ENCODE measurements at regions not wholly inside any gene's neighbourhood (a gene's known extent, or its start where the extent isn't known, plus 50 kb on each side); places are given as distances from the start of the nearest gene placed in this dataset.

GRCh38 chr2:156647377-156648010, 211.3 kb downstream of the GPD2 start:
- no peak for DNase-seq

- DNase-seq = no peak
Observed at GRCh38 chr2:156648522-156648921, 212.3 kb downstream of the GPD2 start.

- DNase-seq = no peak
Observed at GRCh38 chr2:156649596-156649995, 213.4 kb downstream of the GPD2 start.

GRCh38 chr2:156652691-156653090, 216.5 kb downstream of the GPD2 start:
- no peak for DNase-seq

- no peak for DNase-seq
Observed at GRCh38 chr2:156653675-156654074, 217.5 kb downstream of the GPD2 start.

- no peak for DNase-seq
Observed at GRCh38 chr2:156657809-156658208, 221.6 kb downstream of the GPD2 start.

- no peak for DNase-seq
Observed at GRCh38 chr2:156659694-156660093, 223.5 kb downstream of the GPD2 start.

GRCh38 chr2:156663757-156664409, 227.7 kb downstream of the GPD2 start:
- DNase-seq = no peak

GRCh38 chr2:156666130-156666785, 230.1 kb downstream of the GPD2 start:
- DNase-seq = no peak

- no peak for DNase-seq
Observed at GRCh38 chr2:156670104-156670503, 233.9 kb downstream of the GPD2 start.

GRCh38 chr2:156671706-156672361, 235.7 kb downstream of the GPD2 start:
- DNase-seq = no peak

GRCh38 chr2:156672556-156673332, 236.6 kb downstream of the GPD2 start:
- no peak for DNase-seq

GRCh38 chr2:156673333-156673615, 237.1 kb downstream of the GPD2 start:
- no peak for DNase-seq

- DNase-seq = no peak
Observed at GRCh38 chr2:156673981-156674380, 237.8 kb downstream of the GPD2 start.

- no peak for DNase-seq
Observed at GRCh38 chr2:156675896-156676295, 239.7 kb downstream of the GPD2 start.

- DNase-seq = no peak
Observed at GRCh38 chr2:156679820-156680219, 243.6 kb downstream of the GPD2 start.

- no peak for DNase-seq
Observed at GRCh38 chr2:156680266-156680665, 244.1 kb downstream of the GPD2 start.

GRCh38 chr2:156687126-156687525, 250.9 kb downstream of the GPD2 start:
- no peak for DNase-seq

GRCh38 chr2:156687715-156688114, 251.5 kb downstream of the GPD2 start:
- DNase-seq = no peak

- DNase-seq = no peak
Observed at GRCh38 chr2:156689939-156690338, 253.8 kb downstream of the GPD2 start.

- DNase-seq = no peak
Observed at GRCh38 chr2:156691014-156691413, 254.8 kb downstream of the GPD2 start.

- no peak for DNase-seq
Observed at GRCh38 chr2:156695020-156695419, 258.8 kb downstream of the GPD2 start.

GRCh38 chr2:156695595-156695994, 259.4 kb downstream of the GPD2 start:
- DNase-seq = no peak

Measured in activated CD4-positive, alpha-beta T cell treated with anti-CD3 and anti-CD28 coated beads for 48 hours (primary cell).